Omental fat pad (tissue), 3 donors: ENCODE measurements at regions not wholly inside any gene's neighbourhood (a gene's known extent, or its start where the extent isn't known, plus 50 kb on each side); places are given as distances from the start of the nearest gene placed in this dataset.

ENCODE experiments used
- ATAC-seq: fragments of 150-250 bp; one replicate; pipeline ENCODE4 v1.9.1; 2016; ENCODE audit warnings: mild to moderate bottlenecking, moderate library complexity; ENCODE audit not compliant: low FRiP score
- DNase-seq: peaks from one replicate; pipeline ENCODE4 v3.0.0-alpha.2; 2019; ENCODE audit warnings: low spot score
- TF ChIP-seq, protein P1 (sequence below), 3 donors: fragments of 450-650 bp; IDR thresholded peaks; one replicate each; pipeline ENCODE4 v1.5.1; 2016 to 2017; ENCODE audit warnings: antibody characterized with exemption in 3 of 3, mild to moderate bottlenecking in 3 of 3, moderate library complexity in 2 of 3

DNA sequence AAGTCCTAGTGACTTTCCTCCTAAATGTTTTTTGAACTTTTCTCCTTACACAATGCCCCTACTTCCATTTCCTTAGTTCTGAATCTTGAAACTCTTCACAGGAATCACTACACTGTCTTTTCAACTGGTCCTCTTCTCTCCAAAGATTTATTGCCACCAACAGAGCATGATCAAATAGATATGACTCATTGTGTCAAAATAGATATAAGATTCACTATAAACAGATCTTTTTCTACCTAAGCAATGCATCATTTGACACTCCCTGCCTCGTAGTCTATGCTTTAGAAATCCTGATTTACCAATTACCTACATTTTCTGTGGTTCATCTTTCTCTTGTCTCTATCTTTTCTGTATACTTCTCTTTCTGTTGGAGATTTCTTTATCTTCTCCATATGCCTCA, 789.6 kb upstream of the SLIT2 start:
- TF ChIP-seq, protein P1, sequence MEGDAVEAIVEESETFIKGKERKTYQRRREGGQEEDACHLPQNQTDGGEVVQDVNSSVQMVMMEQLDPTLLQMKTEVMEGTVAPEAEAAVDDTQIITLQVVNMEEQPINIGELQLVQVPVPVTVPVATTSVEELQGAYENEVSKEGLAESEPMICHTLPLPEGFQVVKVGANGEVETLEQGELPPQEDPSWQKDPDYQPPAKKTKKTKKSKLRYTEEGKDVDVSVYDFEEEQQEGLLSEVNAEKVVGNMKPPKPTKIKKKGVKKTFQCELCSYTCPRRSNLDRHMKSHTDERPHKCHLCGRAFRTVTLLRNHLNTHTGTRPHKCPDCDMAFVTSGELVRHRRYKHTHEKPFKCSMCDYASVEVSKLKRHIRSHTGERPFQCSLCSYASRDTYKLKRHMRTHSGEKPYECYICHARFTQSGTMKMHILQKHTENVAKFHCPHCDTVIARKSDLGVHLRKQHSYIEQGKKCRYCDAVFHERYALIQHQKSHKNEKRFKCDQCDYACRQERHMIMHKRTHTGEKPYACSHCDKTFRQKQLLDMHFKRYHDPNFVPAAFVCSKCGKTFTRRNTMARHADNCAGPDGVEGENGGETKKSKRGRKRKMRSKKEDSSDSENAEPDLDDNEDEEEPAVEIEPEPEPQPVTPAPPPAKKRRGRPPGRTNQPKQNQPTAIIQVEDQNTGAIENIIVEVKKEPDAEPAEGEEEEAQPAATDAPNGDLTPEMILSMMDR (IDR thresholded peaks at IDR 0.05), result no peak
- ATAC-seq (no peak), DNase-seq (no peak)

GRCh38 chr4:19455850-19456602, 795.7 kb upstream of the SLIT2 start:
- TF ChIP-seq, protein P1 (IDR thresholded peaks at IDR 0.05), result no peak
- ATAC-seq, result no peak
- DNase-seq, result no peak

DNA sequence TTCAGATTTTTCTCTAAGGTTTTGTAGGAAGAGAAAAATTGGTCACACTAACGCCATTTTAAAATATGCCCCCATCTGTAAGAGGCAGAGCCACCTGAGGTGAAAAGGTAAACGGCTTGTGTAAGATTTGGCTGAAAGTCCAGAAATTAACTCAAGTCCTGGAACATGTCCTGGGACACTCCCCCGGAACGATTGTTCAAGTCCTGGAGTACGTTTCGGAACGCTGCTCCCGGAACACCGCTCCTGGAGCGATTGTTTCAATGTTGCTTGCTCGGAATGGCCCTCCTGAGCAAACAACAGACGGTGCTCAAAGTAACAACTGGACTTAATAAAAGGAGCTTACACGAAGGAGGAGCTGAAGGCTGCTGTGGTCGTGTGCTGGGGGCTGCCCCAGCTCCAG, 796.5 kb upstream of the SLIT2 start:
- ATAC-seq (no peak), DNase-seq (no peak)
- TF ChIP-seq, protein P1 (IDR thresholded peaks at IDR 0.05), result no peak

DNA sequence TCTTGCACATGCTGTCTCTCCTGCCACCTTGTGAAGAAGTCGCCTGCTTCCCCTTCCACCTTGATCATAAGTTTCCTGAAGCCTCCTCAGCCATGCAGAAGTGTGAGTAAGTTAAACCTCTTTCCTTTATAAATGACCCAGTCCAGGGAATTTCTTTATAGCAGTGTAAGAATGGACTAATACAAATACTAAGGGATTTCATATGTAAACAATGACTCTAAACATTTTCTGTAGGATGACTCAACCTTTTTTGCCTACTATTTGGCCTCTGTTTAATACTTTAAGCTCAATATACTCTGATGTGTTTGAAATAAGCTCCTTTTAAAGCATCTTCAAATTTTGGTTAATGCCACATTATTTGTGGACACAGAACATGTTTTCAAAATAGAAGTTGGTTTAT, 813.5 kb upstream of the SLIT2 start:
- ATAC-seq (no peak), DNase-seq (no peak)
- TF ChIP-seq, protein P1 (IDR thresholded peaks at IDR 0.05), result no peak

DNA sequence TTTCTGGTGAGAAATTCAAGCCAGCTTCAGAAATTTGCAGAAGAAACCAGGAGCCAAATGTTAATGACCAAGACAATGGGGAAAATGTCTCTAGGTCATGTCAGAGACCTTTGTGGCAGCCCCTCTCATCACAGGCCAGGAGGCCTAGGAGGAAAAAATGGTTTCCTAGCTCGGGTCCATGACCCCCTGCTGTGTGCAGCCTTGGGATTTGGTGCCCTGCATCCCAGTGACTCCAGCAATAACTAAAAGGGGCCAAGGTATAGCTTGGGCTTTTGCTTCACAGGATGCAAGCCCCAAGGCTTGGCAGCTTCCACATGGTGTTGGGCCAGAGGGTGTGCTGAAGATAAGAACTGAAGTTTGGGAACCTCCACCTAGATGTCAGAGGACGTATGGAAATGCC, 814.7 kb upstream of the SLIT2 start:
- no peak for DNase-seq
- TF ChIP-seq, protein P1 (IDR thresholded peaks at IDR 0.05), result no peak
- no peak for ATAC-seq

GRCh38 chr4:19429684-19430083, 822.0 kb upstream of the SLIT2 start:
- DNase-seq, result no peak
- TF ChIP-seq, protein P1 (IDR thresholded peaks at IDR 0.05), result no peak
- ATAC-seq, result no peak

DNA sequence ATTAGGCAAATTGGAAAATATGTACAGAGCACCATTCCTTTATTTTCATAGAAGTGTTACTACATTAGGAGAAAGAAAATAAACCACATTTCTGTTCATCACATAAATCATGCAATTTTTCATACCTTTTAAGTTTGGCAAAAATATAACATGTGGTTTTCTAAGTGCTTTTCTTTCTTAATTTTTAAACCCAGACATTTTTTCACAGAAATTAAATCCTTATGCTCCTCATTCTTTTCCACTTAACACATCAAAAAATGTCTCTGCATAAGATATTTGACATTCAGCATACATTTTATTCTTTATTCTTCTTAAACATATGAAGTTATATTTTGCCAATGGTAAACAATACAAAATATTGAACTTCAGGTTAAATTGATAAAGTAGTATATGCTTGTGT, 826.6 kb upstream of the SLIT2 start:
- ATAC-seq (no peak), DNase-seq (no peak)
- TF ChIP-seq, protein P1 (IDR thresholded peaks at IDR 0.05), result no peak
